PC-9 (cell line): ENCODE measurements at regions not wholly inside any gene's neighbourhood (a gene's known extent, or its start where the extent isn't known, plus 50 kb on each side); places are given as distances from the start of the nearest gene placed in this dataset.

Source experiments
- CTCF ChIP-seq: fragments of 200-600 bp; sonication (generic); conservative IDR thresholded peaks from 2 replicates; pipeline ENCODE4 v1.6.1; 2017; ENCODE audit warnings: mixed run types, antibody characterized with exemption, mild to moderate bottlenecking, moderate library complexity
- EZH2 ChIP-seq: fragments of 200-600 bp; sonication (generic); IDR thresholded peaks from 2 replicates; pipeline ENCODE4 v1.8.0; 2017; ENCODE audit warnings: antibody characterized with exemption, low read depth

DNA sequence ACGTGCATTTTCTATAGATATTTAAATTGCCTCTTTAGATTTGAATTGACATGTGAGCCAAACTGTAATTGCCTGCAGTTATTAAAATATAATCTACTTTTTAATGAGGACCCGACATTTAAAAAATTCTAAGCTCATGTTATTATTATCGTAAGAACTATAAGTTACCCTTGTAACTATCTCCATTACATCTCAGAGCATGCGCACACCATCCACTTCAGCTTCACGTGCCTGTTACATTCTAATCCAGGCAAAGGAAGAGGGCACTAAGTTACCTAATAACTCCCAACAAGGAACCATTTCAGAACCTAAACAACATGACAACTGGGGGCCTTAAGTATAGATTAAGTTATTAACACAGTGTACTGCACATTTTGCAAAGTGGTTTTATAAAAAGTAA lies 509.0 kb upstream of the DPP6 start:
- TF ChIP-seq EZH2, result no peak
- no peak for TF ChIP-seq CTCF
